Brain microvascular endothelial cell (primary cell): ENCODE measurements at regions not wholly inside any gene's neighbourhood (a gene's known extent, or its start where the extent isn't known, plus 50 kb on each side); places are given as distances from the start of the nearest gene placed in this dataset.

Experiments used
- DNase-seq: peaks from one replicate; pipeline ENCODE4 v3.0.0-alpha.2; 2020
- H3K27ac ChIP-seq: fragments of 250-450 bp; sonication (Bioruptor Pico); 2 replicates; pipeline ENCODE4 v1.5.1; 2020; ENCODE audit warnings: mild to moderate bottlenecking, moderate library complexity
- H3K27me3 ChIP-seq: fragments of 250-450 bp; sonication (Bioruptor Pico); replicated peaks from 2 replicates; pipeline ENCODE4 v1.5.1; 2020; ENCODE audit warnings: mild to moderate bottlenecking
- H3K36me3 ChIP-seq: fragments of 250-450 bp; sonication (Bioruptor Pico); replicated peaks from 2 replicates; pipeline ENCODE4 v1.5.1; 2020; ENCODE audit warnings: mild to moderate bottlenecking
- H3K4me3 ChIP-seq: 2 replicates; pipeline ENCODE4 v1.5.1; 2011; ENCODE audit warnings: low read depth, mild to moderate bottlenecking, control low read depth, low read length, moderate library complexity
- in situ Hi-C: cut with HindIII; loops from 2 replicates; pipeline ENCODE4 v1.10.0; 2017; ENCODE audit warnings: low sequenced_read_pairs, low pct_ligation_motif_present
- TF ChIP-seq, protein P1 (sequence below): IDR thresholded peaks from 2 replicates; pipeline ENCODE4 v1.5.1; 2011; ENCODE audit warnings: low read depth, mild to moderate bottlenecking, moderate library complexity, low read length, control low read depth, inconsistent platforms; ENCODE audit errors: missing control alignments

DNA sequence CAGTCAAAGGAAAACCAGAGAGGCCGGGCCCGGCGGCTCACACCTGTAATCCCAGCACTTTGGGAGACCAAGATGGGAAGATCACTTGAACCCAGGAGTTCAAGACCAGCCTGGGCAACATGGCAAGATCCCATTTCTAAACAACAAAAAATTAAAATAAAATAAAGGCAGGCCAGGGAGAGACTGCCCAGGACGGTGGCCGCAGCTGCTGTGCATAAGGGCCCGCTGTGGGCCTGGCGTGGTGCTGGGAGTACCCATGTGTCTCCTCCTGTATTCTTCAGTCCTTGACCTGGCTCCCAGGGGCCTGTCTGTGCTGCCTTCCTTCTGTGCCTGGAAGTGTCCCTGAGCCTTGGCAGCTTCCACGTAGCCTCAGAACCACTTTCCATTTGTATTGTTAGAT is 56.8 kb upstream of the CNOT6 start:
- Histone ChIP-seq H3K4me3 (no peak overlapping the region), H3K36me3 (no peaks in the 10 kb centered on the region), H3K27me3 (no peaks in the 10 kb centered on the region), H3K27ac (no peak overlapping the region)
- in situ Hi-C loops, result no loop called here
- DNase-seq, result no peak
- TF ChIP-seq, protein P1, sequence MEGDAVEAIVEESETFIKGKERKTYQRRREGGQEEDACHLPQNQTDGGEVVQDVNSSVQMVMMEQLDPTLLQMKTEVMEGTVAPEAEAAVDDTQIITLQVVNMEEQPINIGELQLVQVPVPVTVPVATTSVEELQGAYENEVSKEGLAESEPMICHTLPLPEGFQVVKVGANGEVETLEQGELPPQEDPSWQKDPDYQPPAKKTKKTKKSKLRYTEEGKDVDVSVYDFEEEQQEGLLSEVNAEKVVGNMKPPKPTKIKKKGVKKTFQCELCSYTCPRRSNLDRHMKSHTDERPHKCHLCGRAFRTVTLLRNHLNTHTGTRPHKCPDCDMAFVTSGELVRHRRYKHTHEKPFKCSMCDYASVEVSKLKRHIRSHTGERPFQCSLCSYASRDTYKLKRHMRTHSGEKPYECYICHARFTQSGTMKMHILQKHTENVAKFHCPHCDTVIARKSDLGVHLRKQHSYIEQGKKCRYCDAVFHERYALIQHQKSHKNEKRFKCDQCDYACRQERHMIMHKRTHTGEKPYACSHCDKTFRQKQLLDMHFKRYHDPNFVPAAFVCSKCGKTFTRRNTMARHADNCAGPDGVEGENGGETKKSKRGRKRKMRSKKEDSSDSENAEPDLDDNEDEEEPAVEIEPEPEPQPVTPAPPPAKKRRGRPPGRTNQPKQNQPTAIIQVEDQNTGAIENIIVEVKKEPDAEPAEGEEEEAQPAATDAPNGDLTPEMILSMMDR, result no peak

DNA sequence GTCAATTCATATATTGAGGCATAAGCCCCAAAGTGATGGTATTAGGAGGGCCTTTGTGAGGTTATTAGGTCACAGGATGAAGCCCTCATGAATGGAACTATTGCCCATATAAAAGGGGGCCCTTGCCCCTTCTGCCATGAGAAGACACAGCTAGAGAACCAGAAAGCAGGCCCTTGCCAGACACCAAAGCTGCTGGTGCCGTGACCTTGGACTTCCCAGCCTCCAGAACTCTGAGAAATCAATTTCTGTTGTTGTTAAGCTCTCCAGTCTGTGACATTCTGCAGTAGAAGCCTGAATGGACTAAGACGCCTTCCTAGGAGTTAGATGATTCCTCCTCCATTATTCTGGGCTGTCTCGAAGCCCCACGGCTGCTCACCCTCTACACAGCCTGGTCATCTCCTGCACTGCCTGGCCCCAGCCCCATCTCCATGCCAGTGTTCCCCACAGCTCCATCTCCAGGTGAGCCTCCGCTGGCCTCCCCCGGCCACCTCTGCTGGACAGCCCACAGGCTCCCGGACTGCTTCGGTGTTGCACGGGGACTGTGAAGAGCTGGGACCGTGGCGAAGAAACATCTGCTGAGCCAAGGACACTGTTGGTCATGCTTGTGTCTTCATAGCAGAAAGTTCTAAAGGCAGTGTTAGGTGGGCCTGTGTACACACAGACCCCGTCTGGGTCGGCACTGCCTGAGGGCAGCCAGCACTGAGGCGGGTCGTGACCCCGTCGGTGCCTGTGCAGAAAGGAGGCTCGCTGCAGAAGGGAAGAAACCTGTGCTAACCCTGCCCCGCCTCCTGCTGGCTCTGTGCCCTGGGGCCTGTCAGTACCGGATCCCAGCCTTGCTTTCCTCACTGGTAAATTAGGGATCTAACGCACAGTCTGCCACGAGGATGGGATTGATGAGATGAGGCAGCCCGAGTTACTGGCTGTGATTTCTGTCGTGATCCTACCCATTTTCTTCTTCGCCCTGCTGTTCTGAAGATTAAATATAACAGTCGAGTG is 55.1 kb upstream of the CNOT6 start:
- Histone ChIP-seq H3K27me3 (no peaks in the 10 kb centered on the region), H3K27ac (no peak overlapping the region), H3K4me3 (no peak overlapping the region), H3K36me3 (no peaks in the 10 kb centered on the region)
- in situ Hi-C loops, result no loop called here
- TF ChIP-seq, protein P1, result no peak
- no peak for DNase-seq

DNA sequence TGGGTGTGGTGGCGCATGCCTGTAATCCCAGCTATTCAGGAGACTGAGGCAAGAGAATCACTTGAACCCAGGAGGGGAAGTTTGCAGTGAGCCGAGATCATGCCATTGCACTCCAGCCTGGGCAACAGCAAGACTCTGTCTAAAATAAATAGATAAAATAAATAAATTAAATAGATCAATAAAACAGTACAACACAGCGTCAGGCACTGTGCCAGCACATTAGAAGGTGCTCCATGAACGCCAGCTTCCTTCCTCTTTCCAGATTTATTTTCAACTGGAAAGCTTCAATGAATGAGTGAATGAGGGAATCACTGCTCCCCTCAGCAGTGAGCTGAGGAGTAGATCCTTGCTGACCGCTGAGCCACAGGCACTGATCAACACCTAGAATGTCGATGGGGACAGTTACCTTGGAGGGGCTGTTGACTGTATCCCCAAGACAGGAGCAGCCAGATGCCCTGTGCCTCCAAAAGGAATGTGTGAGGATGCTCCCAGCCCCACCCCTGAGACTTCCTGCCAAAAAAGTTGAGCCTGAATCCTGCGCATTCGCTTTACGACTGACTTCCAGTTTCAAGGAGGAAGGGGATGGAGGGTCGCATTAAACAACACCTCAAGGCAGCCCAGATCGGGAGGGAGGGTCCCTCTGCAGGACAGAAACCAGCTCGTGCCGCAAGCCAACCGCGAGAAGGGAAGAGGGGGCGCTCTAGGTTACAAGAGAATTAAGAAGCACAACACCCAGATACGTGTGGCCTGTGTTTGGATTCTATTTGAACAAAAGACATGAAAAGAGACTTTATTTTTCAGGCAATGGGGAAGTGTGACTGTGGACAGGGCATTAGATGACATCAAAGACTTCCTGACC is 54.0 kb upstream of the CNOT6 start:
- Histone ChIP-seq H3K27ac (no peak overlapping the region), H3K4me3 (no peak overlapping the region), H3K27me3 (no peaks in the 10 kb centered on the region), H3K36me3 (no peaks in the 10 kb centered on the region)
- TF ChIP-seq, protein P1, result no peak
- DNase-seq, result no peak
- in situ Hi-C loops, result no loop called here

DNA sequence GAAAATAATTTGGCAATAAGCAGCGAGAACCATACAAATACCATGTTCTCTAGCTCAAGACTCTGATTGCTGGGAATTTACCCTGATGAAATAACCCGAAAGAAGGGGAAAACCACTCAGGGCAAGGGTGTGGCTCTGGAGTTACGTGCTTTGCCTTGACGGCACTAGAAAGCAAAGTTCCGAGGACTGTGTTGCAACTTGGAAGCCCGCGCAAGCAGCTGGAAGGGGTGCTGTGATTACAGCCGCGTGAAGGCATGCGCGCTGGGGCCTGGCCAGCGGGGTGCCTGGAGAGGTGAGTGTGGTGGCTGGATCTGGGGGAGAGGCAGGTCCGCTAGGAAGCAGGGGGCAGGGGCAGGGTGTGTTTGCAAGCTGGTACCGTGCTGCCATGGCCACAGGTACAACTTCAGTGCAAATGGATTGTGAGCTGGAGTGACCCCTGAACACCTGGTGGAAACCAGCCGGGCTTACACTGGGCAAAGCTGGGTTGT is 52.6 kb upstream of the CNOT6 start:
- in situ Hi-C loops, result no loop called here
- no peaks in the 10 kb centered on the region for H3K36me3 ChIP-seq
- no peak for DNase-seq
- TF ChIP-seq, protein P1, result no peak
- H3K4me3 ChIP-seq, result no peak overlapping the region
- H3K27ac ChIP-seq, result no peak overlapping the region
- no peaks in the 10 kb centered on the region for H3K27me3 ChIP-seq
